Neural progenitor cell (in vitro differentiated cells): ENCODE measurements at regions not wholly inside any gene's neighbourhood (a gene's known extent, or its start where the extent isn't known, plus 50 kb on each side); places are given as distances from the start of the nearest gene placed in this dataset.

ENCODE experiments used
- DNase-seq: peaks from one replicate; pipeline ENCODE4 v3.0.0-alpha.2; 2016; ENCODE audit warnings: low spot score
- H2AFZ ChIP-seq: fragments of 200-600 bp; sonication (generic); replicated peaks from 2 replicates; pipeline ENCODE4 v1.6.1; 2016; ENCODE audit warnings: antibody characterized with exemption
- H3F3A ChIP-seq: fragments of 200-600 bp; sonication (generic); 2 replicates; pipeline ENCODE4 v1.6.1; 2016; ENCODE audit warnings: antibody characterized with exemption, low read depth
- H3K27ac ChIP-seq: fragments of 200-600 bp; sonication (generic); 2 replicates; pipeline ENCODE4 v1.5.1; 2016; ENCODE audit warnings: mild to moderate bottlenecking
- H3K27me3 ChIP-seq: fragments of 200-600 bp; sonication (generic); 2 replicates; pipeline ENCODE4 v1.6.1; 2016; ENCODE audit warnings: mild to moderate bottlenecking, moderate library complexity
- H3K36me3 ChIP-seq: fragments of 200-600 bp; sonication (generic); 2 replicates; pipeline ENCODE4 v1.5.1; 2016
- H3K4me1 ChIP-seq: fragments of 200-600 bp; sonication (generic); 2 replicates; pipeline ENCODE4 v1.6.1; 2016; ENCODE audit warnings: mixed run types
- H3K4me2 ChIP-seq: fragments of 200-600 bp; sonication (generic); 2 replicates; pipeline ENCODE4 v1.6.1; 2016
- H3K4me3 ChIP-seq: fragments of 200-600 bp; sonication (generic); 2 replicates; pipeline ENCODE4 v1.5.1; 2016
- H3K79me2 ChIP-seq: fragments of 200-600 bp; sonication (generic); 2 replicates; pipeline ENCODE4 v1.6.1; 2016; ENCODE audit warnings: low read depth
- H3K9ac ChIP-seq: fragments of 200-600 bp; sonication (generic); 2 replicates; pipeline ENCODE4 v1.6.1; 2016
- H3K9me3 ChIP-seq: fragments of 200-600 bp; sonication (generic); 2 replicates; pipeline ENCODE4 v1.5.1; 2016; ENCODE audit warnings: low read depth
- H4K20me1 ChIP-seq: fragments of 200-600 bp; sonication (generic); 2 replicates; pipeline ENCODE4 v1.6.1; 2016; ENCODE audit warnings: low read depth
- H3K27ac Mint-ChIP-seq: 3 replicates; pipeline ENCODE4 v1.8.0; 2021; ENCODE audit warnings: mixed read lengths
- H3K27me3 Mint-ChIP-seq: 2 replicates; pipeline ENCODE4 v1.8.0; 2022; ENCODE audit warnings: low read depth, mild to moderate bottlenecking, inconsistent platforms, moderate library complexity, mixed read lengths; ENCODE audit not compliant: insufficient read depth
- H3K36me3 Mint-ChIP-seq: 3 replicates; pipeline ENCODE4 v1.8.0; 2021; ENCODE audit warnings: mixed read lengths
- H3K4me1 Mint-ChIP-seq: 3 replicates; pipeline ENCODE4 v1.8.0; 2021; ENCODE audit warnings: mixed read lengths
- H3K4me3 Mint-ChIP-seq: 3 replicates; pipeline ENCODE4 v1.8.0; 2021; ENCODE audit warnings: mild to moderate bottlenecking, moderate library complexity, mixed read lengths
- H3K9me3 Mint-ChIP-seq: 3 replicates; pipeline ENCODE4 v1.8.0; 2020; ENCODE audit warnings: mixed read lengths
- EZH2 ChIP-seq: fragments of 200-600 bp; sonication (generic); IDR thresholded peaks from 2 replicates; pipeline ENCODE4 v1.6.1; 2017; ENCODE audit warnings: antibody characterized with exemption, mild to moderate bottlenecking, moderate library complexity
- EZH2phosphoT487 ChIP-seq: fragments of 200-600 bp; sonication (generic); IDR thresholded peaks from 2 replicates; pipeline ENCODE4 v1.6.1; 2017; ENCODE audit warnings: antibody characterized with exemption
- TF ChIP-seq, protein P1 (sequence below): fragments of 200-600 bp; sonication (generic); IDR thresholded peaks from 2 replicates; pipeline ENCODE4 v1.5.1; 2017; ENCODE audit warnings: antibody characterized with exemption, mild to moderate bottlenecking

DNA sequence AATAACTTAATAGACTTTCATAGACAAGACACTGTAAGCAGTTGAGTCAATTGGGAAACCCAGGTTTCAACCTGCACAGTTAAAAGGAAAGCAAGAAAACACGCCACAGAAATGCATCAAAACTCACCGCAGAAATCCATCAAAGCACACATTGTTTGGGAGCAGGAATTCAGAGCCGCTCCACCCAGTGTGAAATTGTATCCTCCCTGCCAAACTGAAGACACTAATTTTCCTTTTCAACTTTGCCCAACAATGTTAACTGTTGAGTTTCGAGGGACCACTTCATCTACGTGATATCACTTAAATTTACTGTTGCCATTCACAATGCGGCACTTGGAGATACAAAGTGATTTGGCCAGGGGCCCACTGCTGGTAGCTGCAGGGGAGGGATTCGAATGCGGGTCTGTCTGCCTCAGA, 92.7 kb downstream of the DACT2 start:
- DNase-seq: no peak
- Histone ChIP-seq H2AFZ (peak overlapping the region; percentile 39), H3K4me2 (peak overlapping the region; percentile 16), H3K27ac (no peak overlapping the region), H3K9me3 (no peaks in the 10 kb centered on the region), H3K4me1 (peaks cover 21% of the 10 kb centered on the region), H3K27me3 (no peaks in the 10 kb centered on the region), H3K9ac (no peak overlapping the region), H3K4me3 (no peak overlapping the region), H3F3A (peaks cover 3% of the 10 kb centered on the region), H4K20me1 (no peaks in the 10 kb centered on the region), H3K36me3 (no peaks in the 10 kb centered on the region), H3K79me2 (no peaks in the 10 kb centered on the region)
- no peak for TF ChIP-seq EZH2phosphoT487
- no peak for TF ChIP-seq EZH2
- TF ChIP-seq, protein P1, sequence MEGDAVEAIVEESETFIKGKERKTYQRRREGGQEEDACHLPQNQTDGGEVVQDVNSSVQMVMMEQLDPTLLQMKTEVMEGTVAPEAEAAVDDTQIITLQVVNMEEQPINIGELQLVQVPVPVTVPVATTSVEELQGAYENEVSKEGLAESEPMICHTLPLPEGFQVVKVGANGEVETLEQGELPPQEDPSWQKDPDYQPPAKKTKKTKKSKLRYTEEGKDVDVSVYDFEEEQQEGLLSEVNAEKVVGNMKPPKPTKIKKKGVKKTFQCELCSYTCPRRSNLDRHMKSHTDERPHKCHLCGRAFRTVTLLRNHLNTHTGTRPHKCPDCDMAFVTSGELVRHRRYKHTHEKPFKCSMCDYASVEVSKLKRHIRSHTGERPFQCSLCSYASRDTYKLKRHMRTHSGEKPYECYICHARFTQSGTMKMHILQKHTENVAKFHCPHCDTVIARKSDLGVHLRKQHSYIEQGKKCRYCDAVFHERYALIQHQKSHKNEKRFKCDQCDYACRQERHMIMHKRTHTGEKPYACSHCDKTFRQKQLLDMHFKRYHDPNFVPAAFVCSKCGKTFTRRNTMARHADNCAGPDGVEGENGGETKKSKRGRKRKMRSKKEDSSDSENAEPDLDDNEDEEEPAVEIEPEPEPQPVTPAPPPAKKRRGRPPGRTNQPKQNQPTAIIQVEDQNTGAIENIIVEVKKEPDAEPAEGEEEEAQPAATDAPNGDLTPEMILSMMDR: no peak
- H3K9me3 Mint-ChIP-seq: no peaks in the 10 kb centered on the region
- H3K36me3 Mint-ChIP-seq: no peaks in the 10 kb centered on the region
- H3K27ac Mint-ChIP-seq: no peak overlapping the region
- peaks cover 42% of the 10 kb centered on the region for H3K4me1 Mint-ChIP-seq
- no peak overlapping the region for H3K4me3 Mint-ChIP-seq
- peaks cover 14% of the 10 kb centered on the region for H3K27me3 Mint-ChIP-seq

DNA sequence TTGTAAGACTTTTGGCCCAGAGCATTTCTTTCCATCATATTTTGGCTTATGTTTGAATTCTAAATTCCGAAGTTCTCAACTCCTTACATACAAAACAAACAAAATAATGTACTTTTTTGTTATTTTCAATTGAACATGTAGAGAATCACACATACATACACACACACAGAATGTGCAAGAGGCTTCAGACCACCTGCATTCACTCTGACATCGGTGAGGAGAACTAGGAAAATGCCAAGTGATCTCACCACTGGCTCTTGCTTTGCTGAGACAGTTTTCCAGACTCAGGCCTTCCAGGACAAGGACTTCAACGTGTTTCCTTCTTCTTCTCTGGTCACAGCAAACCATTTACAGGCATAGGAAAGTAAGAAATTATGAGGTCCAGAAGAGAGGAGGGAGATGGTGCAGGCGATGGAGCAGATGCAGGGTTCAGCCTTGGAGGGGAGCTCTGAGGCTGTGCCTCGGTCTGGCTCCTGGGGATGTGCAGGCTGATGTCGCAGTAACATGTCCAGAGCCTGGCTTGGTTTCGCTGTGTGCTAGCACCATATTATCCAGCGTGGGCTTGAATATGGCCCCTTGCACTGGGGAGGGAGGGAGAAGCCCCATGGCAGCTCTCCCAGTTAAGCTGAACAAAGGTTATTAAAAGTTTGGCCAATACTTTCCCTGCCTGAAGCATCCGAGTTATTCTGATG, 93.4 kb downstream of the DACT2 start:
- H4K20me1 ChIP-seq: no peaks in the 10 kb centered on the region
- Mint-ChIP-seq H3K4me3 (peak overlapping the region; percentile 7), H3K27me3 (peaks cover 14% of the 10 kb centered on the region), H3K9me3 (no peaks in the 10 kb centered on the region), H3K27ac (peak overlapping the region; percentile 57), H3K4me1 (peaks cover 37% of the 10 kb centered on the region), H3K36me3 (no peaks in the 10 kb centered on the region)
- peak overlapping the region; percentile 39 for H2AFZ ChIP-seq
- H3K9me3 ChIP-seq: no peaks in the 10 kb centered on the region
- H3K27ac ChIP-seq: no peak overlapping the region
- H3K4me2 ChIP-seq: no peak overlapping the region
- TF ChIP-seq, protein P1: no peak
- TF ChIP-seq EZH2: no peak
- H3K9ac ChIP-seq: no peak overlapping the region
- no peaks in the 10 kb centered on the region for H3K36me3 ChIP-seq
- no peaks in the 10 kb centered on the region for H3F3A ChIP-seq
- H3K79me2 ChIP-seq: no peaks in the 10 kb centered on the region
- no peaks in the 10 kb centered on the region for H3K27me3 ChIP-seq
- peaks cover 19% of the 10 kb centered on the region for H3K4me1 ChIP-seq
- no peak for DNase-seq
- H3K4me3 ChIP-seq: no peak overlapping the region

DNA sequence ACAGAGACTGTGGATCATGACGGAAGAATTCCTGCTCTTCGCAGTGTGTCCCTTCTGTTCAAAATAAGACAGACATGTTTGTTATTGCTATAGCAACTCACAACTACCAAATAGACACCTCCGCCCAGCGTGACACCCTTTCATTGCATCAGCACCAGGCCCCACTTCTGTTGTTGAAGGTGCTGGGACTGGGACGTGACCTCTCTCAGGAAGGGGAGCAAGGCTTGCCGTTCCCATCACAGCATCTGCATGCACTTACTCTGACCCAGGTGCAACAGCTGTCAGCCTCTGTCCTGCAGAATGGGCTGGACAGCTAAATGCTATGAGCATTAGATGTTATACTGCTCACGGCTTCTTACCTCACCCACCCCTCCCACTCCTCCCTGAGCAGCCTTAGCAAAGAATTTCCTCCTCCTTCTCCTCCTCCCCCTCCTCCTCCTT, 94.1 kb downstream of the DACT2 start:
- no peak for TF ChIP-seq EZH2
- no peak for TF ChIP-seq EZH2phosphoT487
- TF ChIP-seq, protein P1: no peak
- Mint-ChIP-seq H3K27ac (no peak overlapping the region), H3K4me1 (peaks cover 31% of the 10 kb centered on the region), H3K4me3 (no peak overlapping the region), H3K36me3 (no peaks in the 10 kb centered on the region), H3K27me3 (peaks cover 14% of the 10 kb centered on the region), H3K9me3 (no peaks in the 10 kb centered on the region)
- peak; percentile 42 for DNase-seq
- peaks cover 19% of the 10 kb centered on the region for H3K4me1 ChIP-seq
- H4K20me1 ChIP-seq: no peaks in the 10 kb centered on the region
- no peaks in the 10 kb centered on the region for H3K9me3 ChIP-seq
- H3K79me2 ChIP-seq: no peaks in the 10 kb centered on the region
- H3K36me3 ChIP-seq: no peaks in the 10 kb centered on the region
- H3K4me2 ChIP-seq: peak overlapping the region; percentile 63
- no peak overlapping the region for H2AFZ ChIP-seq
- no peaks in the 10 kb centered on the region for H3K27me3 ChIP-seq
- no peak overlapping the region for H3K9ac ChIP-seq
- H3K4me3 ChIP-seq: no peak overlapping the region
- no peak overlapping the region for H3K27ac ChIP-seq
- no peaks in the 10 kb centered on the region for H3F3A ChIP-seq
